ENCODE measurements at regions not wholly inside any gene's neighbourhood (a gene's known extent, or its start where the extent isn't known, plus 50 kb on each side); places are given as distances from the start of the nearest gene placed in this dataset.

DNA sequence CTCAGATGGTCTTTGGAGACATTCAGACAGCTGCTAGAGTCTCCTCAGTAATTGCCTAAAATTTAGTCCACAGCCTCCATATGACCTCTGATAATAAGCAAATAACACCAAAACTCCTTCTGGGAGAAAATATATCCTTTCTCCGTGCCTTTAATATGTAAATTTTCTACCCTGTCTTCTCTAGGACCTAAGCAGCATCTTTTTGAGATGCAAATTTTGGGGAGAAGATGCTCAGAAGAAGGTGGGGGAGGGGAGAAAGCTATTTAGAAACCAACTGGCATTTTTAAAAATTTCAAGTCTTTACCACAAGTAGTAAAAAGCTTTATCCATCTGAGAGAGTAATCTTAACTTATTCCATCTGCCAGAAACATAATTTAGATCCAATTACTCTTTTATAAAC lies 91.8 kb upstream of the KCNK12 start:
- TF ChIP-seq POLR2A (IDR thresholded peaks at IDR 0.05), result no peak
- TF ChIP-seq, protein P1, sequence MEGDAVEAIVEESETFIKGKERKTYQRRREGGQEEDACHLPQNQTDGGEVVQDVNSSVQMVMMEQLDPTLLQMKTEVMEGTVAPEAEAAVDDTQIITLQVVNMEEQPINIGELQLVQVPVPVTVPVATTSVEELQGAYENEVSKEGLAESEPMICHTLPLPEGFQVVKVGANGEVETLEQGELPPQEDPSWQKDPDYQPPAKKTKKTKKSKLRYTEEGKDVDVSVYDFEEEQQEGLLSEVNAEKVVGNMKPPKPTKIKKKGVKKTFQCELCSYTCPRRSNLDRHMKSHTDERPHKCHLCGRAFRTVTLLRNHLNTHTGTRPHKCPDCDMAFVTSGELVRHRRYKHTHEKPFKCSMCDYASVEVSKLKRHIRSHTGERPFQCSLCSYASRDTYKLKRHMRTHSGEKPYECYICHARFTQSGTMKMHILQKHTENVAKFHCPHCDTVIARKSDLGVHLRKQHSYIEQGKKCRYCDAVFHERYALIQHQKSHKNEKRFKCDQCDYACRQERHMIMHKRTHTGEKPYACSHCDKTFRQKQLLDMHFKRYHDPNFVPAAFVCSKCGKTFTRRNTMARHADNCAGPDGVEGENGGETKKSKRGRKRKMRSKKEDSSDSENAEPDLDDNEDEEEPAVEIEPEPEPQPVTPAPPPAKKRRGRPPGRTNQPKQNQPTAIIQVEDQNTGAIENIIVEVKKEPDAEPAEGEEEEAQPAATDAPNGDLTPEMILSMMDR (IDR thresholded peaks at IDR 0.05), result no peak
